Cardiac fibroblast (primary cell): ENCODE measurements at regions not wholly inside any gene's neighbourhood (a gene's known extent, or its start where the extent isn't known, plus 50 kb on each side); places are given as distances from the start of the nearest gene placed in this dataset.
A peak's percentile ranks its signal among the peaks of the same experiment; 100 is the strongest.

Experiments used
- DNase-seq, 2 donors: peaks; one replicate each; pipeline versions ENCODE4 v3.0.0 to v3.0.0-alpha.2; 2010; ENCODE audit warnings: low read depth in 2 of 2
- H3K4me3 ChIP-seq, 2 donors: replicated peaks in 1 of 2; 1 replicate in 1 of 2; 2 replicates in 1 of 2; pipeline ENCODE4 v1.5.1; 2011; ENCODE audit warnings: low read depth in 2 of 2, low read length in 2 of 2, mild to moderate bottlenecking in 2 of 2, moderate library complexity in 1 of 2
- TF ChIP-seq, protein P1 (sequence below): IDR thresholded peaks from one replicate; pipeline ENCODE4 v1.5.1; 2011; ENCODE audit warnings: low read depth, mild to moderate bottlenecking, low read length, inconsistent platforms

DNA sequence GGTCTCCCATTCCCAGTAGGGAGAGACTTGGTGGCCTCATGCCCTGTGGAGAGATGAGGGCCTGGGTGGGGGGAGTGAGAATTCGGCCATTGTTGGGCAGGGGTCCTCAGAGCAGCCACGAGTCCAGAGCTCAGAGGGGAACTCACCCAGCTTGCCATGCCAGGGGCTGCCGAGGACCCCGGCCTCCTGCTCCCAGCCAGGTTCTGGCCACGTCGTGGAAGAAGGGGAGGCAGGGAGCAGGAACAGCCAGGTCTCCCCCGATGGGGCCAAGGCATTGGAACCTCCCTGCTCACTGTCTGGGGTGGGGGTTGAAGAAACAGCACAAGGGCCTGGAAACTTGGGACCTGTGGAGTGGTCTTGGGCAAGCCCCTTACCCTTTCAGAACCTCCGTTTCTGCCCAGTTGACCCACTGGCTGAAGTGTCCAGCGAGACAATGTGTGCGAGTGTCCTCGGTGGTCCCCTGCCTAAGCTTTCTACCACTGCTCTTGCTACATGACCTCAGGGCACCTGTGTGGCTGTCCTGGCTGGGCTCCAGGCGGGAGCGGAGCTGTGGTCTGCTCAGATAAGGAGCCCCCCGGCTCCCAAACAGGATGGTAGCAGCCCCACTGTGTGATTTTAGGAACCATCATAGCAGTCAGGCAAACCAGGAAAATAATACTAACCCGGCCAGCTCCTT, 74.7 kb upstream of the WNT11 start:
- DNase-seq, result no peak
- TF ChIP-seq, protein P1, sequence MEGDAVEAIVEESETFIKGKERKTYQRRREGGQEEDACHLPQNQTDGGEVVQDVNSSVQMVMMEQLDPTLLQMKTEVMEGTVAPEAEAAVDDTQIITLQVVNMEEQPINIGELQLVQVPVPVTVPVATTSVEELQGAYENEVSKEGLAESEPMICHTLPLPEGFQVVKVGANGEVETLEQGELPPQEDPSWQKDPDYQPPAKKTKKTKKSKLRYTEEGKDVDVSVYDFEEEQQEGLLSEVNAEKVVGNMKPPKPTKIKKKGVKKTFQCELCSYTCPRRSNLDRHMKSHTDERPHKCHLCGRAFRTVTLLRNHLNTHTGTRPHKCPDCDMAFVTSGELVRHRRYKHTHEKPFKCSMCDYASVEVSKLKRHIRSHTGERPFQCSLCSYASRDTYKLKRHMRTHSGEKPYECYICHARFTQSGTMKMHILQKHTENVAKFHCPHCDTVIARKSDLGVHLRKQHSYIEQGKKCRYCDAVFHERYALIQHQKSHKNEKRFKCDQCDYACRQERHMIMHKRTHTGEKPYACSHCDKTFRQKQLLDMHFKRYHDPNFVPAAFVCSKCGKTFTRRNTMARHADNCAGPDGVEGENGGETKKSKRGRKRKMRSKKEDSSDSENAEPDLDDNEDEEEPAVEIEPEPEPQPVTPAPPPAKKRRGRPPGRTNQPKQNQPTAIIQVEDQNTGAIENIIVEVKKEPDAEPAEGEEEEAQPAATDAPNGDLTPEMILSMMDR, result no peak
- H3K4me3 ChIP-seq, result no peak overlapping the region

GRCh38 chr11:76280151-76280881, 74.0 kb upstream of the WNT11 start:
- no peak overlapping the region for H3K4me3 ChIP-seq
- TF ChIP-seq, protein P1, result no peak
- DNase-seq, result no peak

DNA sequence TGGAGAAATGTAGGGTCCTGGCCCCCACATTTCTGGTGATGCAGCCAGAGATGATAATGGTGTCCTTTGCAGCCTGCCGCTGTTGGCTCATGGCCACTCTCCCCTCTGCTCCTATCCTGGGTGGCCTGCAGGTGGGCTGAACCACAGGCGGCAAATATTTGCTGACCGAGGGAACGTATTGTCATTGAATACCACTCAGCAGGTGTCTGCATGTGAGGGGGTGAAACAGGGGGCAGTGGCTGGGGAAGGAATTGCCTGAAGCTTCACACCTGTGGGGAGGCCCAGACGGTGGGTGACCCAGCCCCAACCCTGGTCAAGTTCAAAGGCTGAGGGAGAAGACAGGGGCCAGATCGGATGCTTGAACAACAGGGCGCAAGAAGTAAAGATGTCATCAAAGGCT, 73.3 kb upstream of the WNT11 start:
- no peak for DNase-seq
- TF ChIP-seq, protein P1, result no peak
- H3K4me3 ChIP-seq, result no peak overlapping the region

GRCh38 chr11:76279038-76279437, 72.7 kb upstream of the WNT11 start:
- TF ChIP-seq, protein P1, result no peak
- no peak overlapping the region for H3K4me3 ChIP-seq
- peak in 1 of 2 donors; percentile 23 for DNase-seq

DNA sequence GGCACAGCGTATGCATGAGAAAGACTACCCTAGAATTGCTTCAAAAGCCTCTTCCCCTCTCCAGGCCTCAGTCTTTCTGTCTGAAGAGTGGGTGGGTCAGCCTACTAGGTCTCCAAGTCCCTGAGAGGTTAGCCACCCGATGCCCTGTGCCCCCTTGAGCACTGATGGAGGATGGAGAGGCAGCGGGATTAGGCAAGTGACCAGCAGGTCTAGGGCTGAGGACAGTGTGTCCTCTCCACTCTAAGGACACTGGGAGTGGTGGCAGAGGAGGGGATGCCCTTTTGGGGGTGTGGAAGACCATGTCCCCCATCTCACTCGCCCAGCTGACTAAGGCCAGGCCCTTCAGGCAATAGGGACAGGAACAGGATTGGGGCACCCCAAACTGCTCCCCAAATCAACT, 72.2 kb upstream of the WNT11 start:
- no peak overlapping the region for H3K4me3 ChIP-seq
- TF ChIP-seq, protein P1, result no peak

GRCh38 chr11:76277298-76278175, 71.2 kb upstream of the WNT11 start:
- TF ChIP-seq, protein P1, result no peak

More for the DNA sequence above, 72.2 kb upstream of the WNT11 start:
- no peak for DNase-seq

More at GRCh38 chr11:76277298-76278175, 71.2 kb upstream of the WNT11 start:
- no peak overlapping the region for H3K4me3 ChIP-seq
- no peak for DNase-seq
